Limb (tissue), 2 donors: ENCODE measurements at regions not wholly inside any gene's neighbourhood (a gene's known extent, or its start where the extent isn't known, plus 50 kb on each side); places are given as distances from the start of the nearest gene placed in this dataset.
A peak's percentile ranks its signal among the peaks of the same experiment; 100 is the strongest.

Source experiments
- DNase-seq, 2 donors: peaks; one replicate each; pipeline ENCODE4 v3.0.0-alpha.2; 2016; ENCODE audit errors: extremely low spot score in 2 of 2

- DNase-seq: no peak
Observed at GRCh38 chr1:68955424-68955823, 458.5 kb upstream of the DEPDC1 start.

GRCh38 chr1:68958958-68959357 lies 462.1 kb upstream of the DEPDC1 start:
- DNase-seq: no peak

- DNase-seq: no peak
Observed at GRCh38 chr1:68959461-68960030, 462.7 kb upstream of the DEPDC1 start.

- DNase-seq: no peak
Observed at GRCh38 chr1:68961143-68961542, 464.3 kb upstream of the DEPDC1 start.

GRCh38 chr1:68963353-68963752 lies 466.5 kb upstream of the DEPDC1 start:
- no peak for DNase-seq

- DNase-seq: no peak
Observed at GRCh38 chr1:68969441-68969840, 472.6 kb upstream of the DEPDC1 start.

GRCh38 chr1:68970571-68970970 lies 473.7 kb upstream of the DEPDC1 start:
- DNase-seq: no peak

GRCh38 chr1:68973459-68974244 lies 476.8 kb upstream of the DEPDC1 start:
- no peak for DNase-seq

GRCh38 chr1:68974447-68974846 lies 477.6 kb upstream of the DEPDC1 start:
- no peak for DNase-seq

- peak in 1 of 2 donors; percentile 50 for DNase-seq
Observed at GRCh38 chr1:68975212-68975933, 478.5 kb upstream of the DEPDC1 start.

GRCh38 chr1:68976916-68977610 lies 480.2 kb upstream of the DEPDC1 start:
- no peak for DNase-seq

GRCh38 chr1:68979891-68980290 lies 483.0 kb upstream of the DEPDC1 start:
- no peak for DNase-seq

- no peak for DNase-seq
Observed at GRCh38 chr1:68984289-68984688, 487.4 kb upstream of the DEPDC1 start.

GRCh38 chr1:68994096-68994495 lies 497.2 kb upstream of the DEPDC1 start:
- no peak for DNase-seq

- DNase-seq: no peak
Observed at GRCh38 chr1:69016468-69016867, 519.6 kb upstream of the DEPDC1 start.

GRCh38 chr1:69029649-69030048 lies 532.8 kb upstream of the DEPDC1 start:
- no peak for DNase-seq

- DNase-seq: no peak
Observed at GRCh38 chr1:69038379-69038778, 529.3 kb upstream of the LRRC7 start.

- DNase-seq: no peak
Observed at GRCh38 chr1:69045572-69045971, 522.1 kb upstream of the LRRC7 start.

- DNase-seq: no peak
Observed at GRCh38 chr1:69055194-69055593, 512.5 kb upstream of the LRRC7 start.

- no peak for DNase-seq
Observed at GRCh38 chr1:69058454-69058853, 509.3 kb upstream of the LRRC7 start.

- no peak for DNase-seq
Observed at GRCh38 chr1:69070660-69071373, 496.9 kb upstream of the LRRC7 start.
